ENCODE measurements at regions not wholly inside any gene's neighbourhood (a gene's known extent, or its start where the extent isn't known, plus 50 kb on each side); places are given as distances from the start of the nearest gene placed in this dataset.

- POLR2A ChIA-PET = no interaction called here
- CTCF ChIA-PET = no interaction called here
- no peak overlapping the region for H3K27ac Mint-ChIP-seq
- H3K9me3 Mint-ChIP-seq = peaks cover 44% of the 10 kb centered on the region
- TF ChIP-seq CREB1 (CRISPR knock-in tag; IDR thresholded peaks at IDR 0.05) (no peak), NR2C2 (CRISPR knock-in tag; IDR thresholded peaks at IDR 0.05) (no peak), MXD4 (CRISPR knock-in tag; IDR thresholded peaks at IDR 0.05; ENCODE audit: borderline replicate concordance) (no peak), SP1 (CRISPR knock-in tag; conservative IDR thresholded peaks at IDR 0.05) (no peak), OVOL2 (CRISPR knock-in tag; IDR thresholded peaks at IDR 0.05; ENCODE audit: borderline replicate concordance) (no peak), SMAD4 (CRISPR knock-in tag; IDR thresholded peaks at IDR 0.05) (no peak), ZBTB43 (CRISPR knock-in tag; IDR thresholded peaks at IDR 0.05) (no peak), ZNF121 (CRISPR knock-in tag; IDR thresholded peaks at IDR 0.05) (no peak), PRRX2 (CRISPR knock-in tag; IDR thresholded peaks at IDR 0.05) (no peak), ZNF219 (CRISPR knock-in tag; IDR thresholded peaks at IDR 0.05; ENCODE audit: borderline replicate concordance) (no peak), ZNF396 (CRISPR knock-in tag; IDR thresholded peaks at IDR 0.05; ENCODE audit: borderline replicate concordance) (no peak), TEAD4 (CRISPR knock-in tag; IDR thresholded peaks at IDR 0.05) (no peak), ATF6 (CRISPR knock-in tag; IDR thresholded peaks at IDR 0.05) (no peak), GRHL2 (CRISPR knock-in tag; IDR thresholded peaks at IDR 0.05; ENCODE audit: insufficient replicate concordance, severe bottlenecking) (no peak), ATF3 (CRISPR knock-in tag; conservative IDR thresholded peaks at IDR 0.05) (no peak), ZNF532 (CRISPR knock-in tag; IDR thresholded peaks at IDR 0.05; ENCODE audit: borderline replicate concordance) (no peak), USF2 (CRISPR knock-in tag; IDR thresholded peaks at IDR 0.05) (no peak), JAZF1 (CRISPR knock-in tag; IDR thresholded peaks at IDR 0.05) (no peak), ZNF512 (CRISPR knock-in tag; IDR thresholded peaks at IDR 0.05; ENCODE audit: borderline replicate concordance) (no peak)
- peaks cover 19% of the 10 kb centered on the region for H3K4me1 Mint-ChIP-seq
- no peak for DNase-seq (ENCODE audit: low spot score)
- peaks cover 2% of the 10 kb centered on the region; the same call in 1 of the 2 replicates for H3K27me3 Mint-ChIP-seq (ENCODE audit: low read depth)
- H3K4me3 Mint-ChIP-seq = no peak overlapping the region
- H3K36me3 Mint-ChIP-seq = peaks cover 37% of the 10 kb centered on the region
- no peak for ATAC-seq
These were observed 148.4 kb downstream of the RPAP3 start for GRCh38 chr12:47557386-47557785.

Data from WTC11 (cell line).